HL-60 (cell line): ENCODE measurements at regions not wholly inside any gene's neighbourhood (a gene's known extent, or its start where the extent isn't known, plus 50 kb on each side); places are given as distances from the start of the nearest gene placed in this dataset.

Experiments
- CTCF ChIP-seq: IDR thresholded peaks from one replicate; pipeline ENCODE4 v1.5.1; 2011; ENCODE audit warnings: low read length, control low read depth, inconsistent platforms; ENCODE audit not compliant: insufficient read depth
- GABPA ChIP-seq: IDR thresholded peaks from 2 replicates; pipeline ENCODE4 v1.6.1; 2012; ENCODE audit warnings: low read depth
- POLR2AphosphoS5 ChIP-seq: IDR thresholded peaks from 2 replicates; pipeline ENCODE4 v1.6.1; 2012; ENCODE audit warnings: low read depth
- SPI1 ChIP-seq: IDR thresholded peaks from 2 replicates; pipeline ENCODE4 v1.6.1; 2012; ENCODE audit warnings: low read depth, mild to moderate bottlenecking, borderline replicate concordance

GRCh38 chr2:83002706-83003105 lies 1456.4 kb downstream of the SUCLG1 start:
- TF ChIP-seq GABPA: no peak
- TF ChIP-seq SPI1: no peak
- no peak for TF ChIP-seq CTCF
- no peak for TF ChIP-seq POLR2AphosphoS5
